ENCODE measurements at regions not wholly inside any gene's neighbourhood (a gene's known extent, or its start where the extent isn't known, plus 50 kb on each side); places are given as distances from the start of the nearest gene placed in this dataset.

DNA sequence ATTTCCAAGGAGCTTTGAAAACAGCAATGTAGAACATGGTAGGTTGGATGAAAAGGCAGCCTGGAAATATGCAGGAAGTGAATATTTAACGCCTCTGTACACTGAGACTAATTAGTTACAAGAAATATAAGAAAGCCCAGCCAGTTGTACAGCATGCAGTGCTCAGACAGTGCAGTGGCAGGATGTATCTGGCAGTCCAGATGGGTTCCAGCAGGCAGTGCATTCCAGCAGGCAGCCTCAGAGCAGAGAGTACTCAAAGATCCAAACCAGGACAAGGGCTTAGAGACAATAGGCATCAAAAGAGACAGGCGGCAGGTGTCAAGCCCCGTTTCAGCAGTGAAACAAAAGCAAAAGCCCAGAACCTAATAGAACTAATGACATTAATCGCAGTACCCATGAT is 2776.3 kb downstream of the PCDH9 start:
- peak; percentile 84 for ATAC-seq
- TF ChIP-seq CSDC2 (CRISPR knock-in tag; IDR thresholded peaks at IDR 0.05) (no peak), PPARA (CRISPR knock-in tag; IDR thresholded peaks at IDR 0.05; ENCODE audit: borderline replicate concordance) (no peak), ISL1 (CRISPR knock-in tag; IDR thresholded peaks at IDR 0.05) (no peak), BACH2 (CRISPR knock-in tag; IDR thresholded peaks at IDR 0.05; ENCODE audit: borderline replicate concordance) (no peak), OSR1 (CRISPR knock-in tag; IDR thresholded peaks at IDR 0.05) (no peak), ZNF8 (CRISPR knock-in tag; IDR thresholded peaks at IDR 0.05) (no peak), SNAI2 (CRISPR knock-in tag; IDR thresholded peaks at IDR 0.05) (no peak), ARNTL (CRISPR knock-in tag; IDR thresholded peaks at IDR 0.05; ENCODE audit: borderline replicate concordance, low read depth) (no peak), ZNF70 (CRISPR knock-in tag; IDR thresholded peaks at IDR 0.05) (no peak), ZC3H10 (CRISPR knock-in tag; IDR thresholded peaks at IDR 0.05) (no peak), TCF4 (CRISPR knock-in tag; IDR thresholded peaks at IDR 0.05; ENCODE audit: borderline replicate concordance) (no peak), ZFP30 (CRISPR knock-in tag; IDR thresholded peaks at IDR 0.05) (no peak), GLIS3 (CRISPR knock-in tag; IDR thresholded peaks at IDR 0.05) (no peak), ESRRG (CRISPR knock-in tag; IDR thresholded peaks at IDR 0.05) (no peak), RARB (CRISPR knock-in tag; IDR thresholded peaks at IDR 0.05) (no peak), ZFP3 (CRISPR knock-in tag; IDR thresholded peaks at IDR 0.05) (no peak)
- TF ChIP-seq, protein P1, sequence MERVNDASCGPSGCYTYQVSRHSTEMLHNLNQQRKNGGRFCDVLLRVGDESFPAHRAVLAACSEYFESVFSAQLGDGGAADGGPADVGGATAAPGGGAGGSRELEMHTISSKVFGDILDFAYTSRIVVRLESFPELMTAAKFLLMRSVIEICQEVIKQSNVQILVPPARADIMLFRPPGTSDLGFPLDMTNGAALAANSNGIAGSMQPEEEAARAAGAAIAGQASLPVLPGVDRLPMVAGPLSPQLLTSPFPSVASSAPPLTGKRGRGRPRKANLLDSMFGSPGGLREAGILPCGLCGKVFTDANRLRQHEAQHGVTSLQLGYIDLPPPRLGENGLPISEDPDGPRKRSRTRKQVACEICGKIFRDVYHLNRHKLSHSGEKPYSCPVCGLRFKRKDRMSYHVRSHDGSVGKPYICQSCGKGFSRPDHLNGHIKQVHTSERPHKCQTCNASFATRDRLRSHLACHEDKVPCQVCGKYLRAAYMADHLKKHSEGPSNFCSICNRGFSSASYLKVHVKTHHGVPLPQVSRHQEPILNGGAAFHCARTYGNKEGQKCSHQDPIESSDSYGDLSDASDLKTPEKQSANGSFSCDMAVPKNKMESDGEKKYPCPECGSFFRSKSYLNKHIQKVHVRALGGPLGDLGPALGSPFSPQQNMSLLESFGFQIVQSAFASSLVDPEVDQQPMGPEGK (CRISPR knock-in tag; IDR thresholded peaks at IDR 0.05; ENCODE audit: borderline replicate concordance): no peak
- TF ChIP-seq, protein P2, sequence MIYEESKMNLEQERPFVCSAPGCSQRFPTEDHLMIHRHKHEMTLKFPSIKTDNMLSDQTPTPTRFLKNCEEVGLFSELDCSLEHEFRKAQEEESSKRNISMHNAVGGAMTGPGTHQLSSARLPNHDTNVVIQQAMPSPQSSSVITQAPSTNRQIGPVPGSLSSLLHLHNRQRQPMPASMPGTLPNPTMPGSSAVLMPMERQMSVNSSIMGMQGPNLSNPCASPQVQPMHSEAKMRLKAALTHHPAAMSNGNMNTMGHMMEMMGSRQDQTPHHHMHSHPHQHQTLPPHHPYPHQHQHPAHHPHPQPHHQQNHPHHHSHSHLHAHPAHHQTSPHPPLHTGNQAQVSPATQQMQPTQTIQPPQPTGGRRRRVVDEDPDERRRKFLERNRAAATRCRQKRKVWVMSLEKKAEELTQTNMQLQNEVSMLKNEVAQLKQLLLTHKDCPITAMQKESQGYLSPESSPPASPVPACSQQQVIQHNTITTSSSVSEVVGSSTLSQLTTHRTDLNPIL (CRISPR knock-in tag; IDR thresholded peaks at IDR 0.05; ENCODE audit: low read depth): no peak
- TF ChIP-seq, protein P3, sequence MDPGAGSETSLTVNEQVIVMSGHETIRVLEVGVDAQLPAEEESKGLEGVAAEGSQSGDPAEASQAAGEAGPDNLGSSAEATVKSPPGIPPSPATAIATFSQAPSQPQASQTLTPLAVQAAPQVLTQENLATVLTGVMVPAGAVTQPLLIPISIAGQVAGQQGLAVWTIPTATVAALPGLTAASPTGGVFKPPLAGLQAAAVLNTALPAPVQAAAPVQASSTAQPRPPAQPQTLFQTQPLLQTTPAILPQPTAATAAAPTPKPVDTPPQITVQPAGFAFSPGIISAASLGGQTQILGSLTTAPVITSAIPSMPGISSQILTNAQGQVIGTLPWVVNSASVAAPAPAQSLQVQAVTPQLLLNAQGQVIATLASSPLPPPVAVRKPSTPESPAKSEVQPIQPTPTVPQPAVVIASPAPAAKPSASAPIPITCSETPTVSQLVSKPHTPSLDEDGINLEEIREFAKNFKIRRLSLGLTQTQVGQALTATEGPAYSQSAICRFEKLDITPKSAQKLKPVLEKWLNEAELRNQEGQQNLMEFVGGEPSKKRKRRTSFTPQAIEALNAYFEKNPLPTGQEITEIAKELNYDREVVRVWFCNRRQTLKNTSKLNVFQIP (CRISPR knock-in tag; IDR thresholded peaks at IDR 0.05; ENCODE audit: borderline replicate concordance, low read depth): no peak
- TF ChIP-seq, protein P4, sequence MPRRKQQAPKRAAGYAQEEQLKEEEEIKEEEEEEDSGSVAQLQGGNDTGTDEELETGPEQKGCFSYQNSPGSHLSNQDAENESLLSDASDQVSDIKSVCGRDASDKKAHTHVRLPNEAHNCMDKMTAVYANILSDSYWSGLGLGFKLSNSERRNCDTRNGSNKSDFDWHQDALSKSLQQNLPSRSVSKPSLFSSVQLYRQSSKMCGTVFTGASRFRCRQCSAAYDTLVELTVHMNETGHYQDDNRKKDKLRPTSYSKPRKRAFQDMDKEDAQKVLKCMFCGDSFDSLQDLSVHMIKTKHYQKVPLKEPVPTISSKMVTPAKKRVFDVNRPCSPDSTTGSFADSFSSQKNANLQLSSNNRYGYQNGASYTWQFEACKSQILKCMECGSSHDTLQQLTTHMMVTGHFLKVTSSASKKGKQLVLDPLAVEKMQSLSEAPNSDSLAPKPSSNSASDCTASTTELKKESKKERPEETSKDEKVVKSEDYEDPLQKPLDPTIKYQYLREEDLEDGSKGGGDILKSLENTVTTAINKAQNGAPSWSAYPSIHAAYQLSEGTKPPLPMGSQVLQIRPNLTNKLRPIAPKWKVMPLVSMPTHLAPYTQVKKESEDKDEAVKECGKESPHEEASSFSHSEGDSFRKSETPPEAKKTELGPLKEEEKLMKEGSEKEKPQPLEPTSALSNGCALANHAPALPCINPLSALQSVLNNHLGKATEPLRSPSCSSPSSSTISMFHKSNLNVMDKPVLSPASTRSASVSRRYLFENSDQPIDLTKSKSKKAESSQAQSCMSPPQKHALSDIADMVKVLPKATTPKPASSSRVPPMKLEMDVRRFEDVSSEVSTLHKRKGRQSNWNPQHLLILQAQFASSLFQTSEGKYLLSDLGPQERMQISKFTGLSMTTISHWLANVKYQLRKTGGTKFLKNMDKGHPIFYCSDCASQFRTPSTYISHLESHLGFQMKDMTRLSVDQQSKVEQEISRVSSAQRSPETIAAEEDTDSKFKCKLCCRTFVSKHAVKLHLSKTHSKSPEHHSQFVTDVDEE (CRISPR knock-in tag; IDR thresholded peaks at IDR 0.05): no peak

DNA sequence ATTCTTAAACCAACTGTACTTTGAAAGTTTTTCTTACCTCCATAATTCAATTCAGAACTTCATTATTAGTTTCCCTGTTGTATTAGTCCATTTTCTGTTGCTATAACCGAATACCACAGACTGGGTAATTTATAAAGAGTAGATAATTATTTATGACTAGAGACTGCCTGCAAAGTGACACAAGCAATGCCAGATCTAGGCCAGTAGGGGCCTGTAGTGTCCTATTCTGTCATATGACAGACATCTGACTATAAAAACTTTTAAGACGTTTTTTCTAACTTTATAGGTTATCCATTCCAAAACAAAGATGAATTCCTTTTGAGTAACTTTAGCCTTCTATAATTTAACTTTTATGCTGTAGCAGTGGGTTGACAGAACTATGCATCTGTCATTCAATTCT is 2783.8 kb downstream of the PCDH9 start:
- no peak for ATAC-seq
- TF ChIP-seq ZNF8 (CRISPR knock-in tag; IDR thresholded peaks at IDR 0.05) (no peak), ZNF565 (CRISPR knock-in tag; conservative IDR thresholded peaks at IDR 0.05; ENCODE audit: low read depth) (no peak), OSR1 (CRISPR knock-in tag; IDR thresholded peaks at IDR 0.05) (no peak), TOX (CRISPR knock-in tag; IDR thresholded peaks at IDR 0.05; ENCODE audit: borderline replicate concordance) (no peak), BACH2 (CRISPR knock-in tag; IDR thresholded peaks at IDR 0.05; ENCODE audit: borderline replicate concordance) (no peak), ZFP3 (CRISPR knock-in tag; IDR thresholded peaks at IDR 0.05) (no peak), ZC3H10 (CRISPR knock-in tag; IDR thresholded peaks at IDR 0.05) (no peak), PPARA (CRISPR knock-in tag; IDR thresholded peaks at IDR 0.05; ENCODE audit: borderline replicate concordance) (no peak), ARNTL (CRISPR knock-in tag; IDR thresholded peaks at IDR 0.05; ENCODE audit: borderline replicate concordance, low read depth) (no peak), ZFP30 (CRISPR knock-in tag; IDR thresholded peaks at IDR 0.05) (no peak), SNAI2 (CRISPR knock-in tag; IDR thresholded peaks at IDR 0.05) (no peak), TCF4 (CRISPR knock-in tag; IDR thresholded peaks at IDR 0.05; ENCODE audit: borderline replicate concordance) (no peak), GLIS3 (CRISPR knock-in tag; IDR thresholded peaks at IDR 0.05) (no peak)
- TF ChIP-seq, protein P4 (CRISPR knock-in tag; IDR thresholded peaks at IDR 0.05): no peak
- TF ChIP-seq, protein P2 (CRISPR knock-in tag; IDR thresholded peaks at IDR 0.05; ENCODE audit: low read depth): no peak
- TF ChIP-seq, protein P1 (CRISPR knock-in tag; IDR thresholded peaks at IDR 0.05; ENCODE audit: borderline replicate concordance): no peak
